Ureter (tissue), 1 donor: ENCODE measurements at regions not wholly inside any gene's neighbourhood (a gene's known extent, or its start where the extent isn't known, plus 50 kb on each side); places are given as distances from the start of the nearest gene placed in this dataset.

ENCODE experiments used
- DNase-seq: peaks from one replicate; pipeline ENCODE4 v3.0.0-alpha.2; 2020; ENCODE audit warnings: low spot score
- donor health status: DM: yes; HTN: yes; CAD: no.

- DNase-seq = no peak
Measured at GRCh38 chr4:181541396-181541795, 701.8 kb upstream of the TENM3 start.

- DNase-seq = no peak
Measured at GRCh38 chr4:181548873-181549575, 694.2 kb upstream of the TENM3 start.

- no peak for DNase-seq
Measured at GRCh38 chr4:181549576-181550188, 693.5 kb upstream of the TENM3 start.

- no peak for DNase-seq
Measured at GRCh38 chr4:181550381-181550780, 692.8 kb upstream of the TENM3 start.

- DNase-seq = no peak
Measured at GRCh38 chr4:181559637-181560036, 683.6 kb upstream of the TENM3 start.

- DNase-seq = no peak
Measured at GRCh38 chr4:181562399-181562798, 680.8 kb upstream of the TENM3 start.

- DNase-seq = no peak
Measured at GRCh38 chr4:181564625-181565024, 678.6 kb upstream of the TENM3 start.

GRCh38 chr4:181566490-181566889 lies 676.7 kb upstream of the TENM3 start:
- no peak for DNase-seq

GRCh38 chr4:181569553-181569952 lies 673.6 kb upstream of the TENM3 start:
- DNase-seq = no peak

- DNase-seq = no peak
Measured at GRCh38 chr4:181578911-181579310, 664.3 kb upstream of the TENM3 start.

GRCh38 chr4:181579486-181579885 lies 663.7 kb upstream of the TENM3 start:
- no peak for DNase-seq

- no peak for DNase-seq
Measured at GRCh38 chr4:181581983-181582382, 661.2 kb upstream of the TENM3 start.

GRCh38 chr4:181582595-181582994 lies 660.6 kb upstream of the TENM3 start:
- DNase-seq = no peak

- no peak for DNase-seq
Measured at GRCh38 chr4:181588733-181589302, 654.4 kb upstream of the TENM3 start.

GRCh38 chr4:181592221-181592745 lies 650.9 kb upstream of the TENM3 start:
- no peak for DNase-seq

GRCh38 chr4:181593703-181594102 lies 649.5 kb upstream of the TENM3 start:
- DNase-seq = no peak

- no peak for DNase-seq
Measured at GRCh38 chr4:181594188-181594587, 649.0 kb upstream of the TENM3 start.

- DNase-seq = no peak
Measured at GRCh38 chr4:181595716-181596115, 647.5 kb upstream of the TENM3 start.

GRCh38 chr4:181597766-181598165 lies 645.4 kb upstream of the TENM3 start:
- no peak for DNase-seq

- no peak for DNase-seq
Measured at GRCh38 chr4:181599134-181599533, 644.1 kb upstream of the TENM3 start.

GRCh38 chr4:181601103-181601502 lies 642.1 kb upstream of the TENM3 start:
- DNase-seq = no peak

GRCh38 chr4:181604546-181604945 lies 638.7 kb upstream of the TENM3 start:
- no peak for DNase-seq

GRCh38 chr4:181606300-181606699 lies 636.9 kb upstream of the TENM3 start:
- DNase-seq = no peak
